Hematopoietic multipotent progenitor cell treated with erythropoietin and hydrocortisone succinate and interleukin-3 and kit ligand, for 15 days (in vitro differentiated cells): ENCODE measurements at regions not wholly inside any gene's neighbourhood (a gene's known extent, or its start where the extent isn't known, plus 50 kb on each side); places are given as distances from the start of the nearest gene placed in this dataset.
"Not testable (repeated sequence)": the region's sequence is repeated elsewhere in the genome, so short reads cannot be mapped to it uniquely, and the experiment has no call there.

ENCODE experiments used
- DNase-seq: peaks from one replicate; pipeline ENCODE4 v3.0.0-alpha.2; 2015; ENCODE audit warnings: low spot score

- DNase-seq, result no peak
Observed at GRCh38 chr1:199448646-199449045, 578.9 kb upstream of the NR5A2 start.

- no peak for DNase-seq
Observed at GRCh38 chr1:199449221-199449620, 578.3 kb upstream of the NR5A2 start.

- no peak for DNase-seq
Observed at GRCh38 chr1:199449681-199450080, 577.8 kb upstream of the NR5A2 start.

DNA sequence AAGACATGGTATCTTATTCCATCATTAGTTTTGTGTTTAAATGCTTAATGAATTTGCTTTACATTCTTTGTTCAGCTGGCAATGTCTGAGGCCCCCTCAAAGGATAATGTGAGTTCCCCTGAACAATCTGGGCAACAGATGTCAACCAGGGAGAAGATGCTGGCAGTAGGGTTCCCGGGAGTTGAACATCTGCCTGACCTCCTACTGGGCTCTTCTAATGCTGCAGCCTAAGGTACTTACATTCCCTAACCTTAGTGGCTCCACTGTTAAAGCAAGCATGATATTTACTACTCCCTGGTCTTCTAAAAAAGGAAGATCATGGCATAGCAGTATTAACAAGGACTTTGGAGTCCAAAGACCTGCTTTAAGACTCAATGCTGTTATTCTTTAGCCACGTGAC, 574.9 kb upstream of the NR5A2 start:
- DNase-seq, result no peak

- DNase-seq, result no peak
Observed at GRCh38 chr1:199453723-199454122, 573.8 kb upstream of the NR5A2 start.

GRCh38 chr1:199460933-199461332, 566.6 kb upstream of the NR5A2 start:
- no peak for DNase-seq

DNA sequence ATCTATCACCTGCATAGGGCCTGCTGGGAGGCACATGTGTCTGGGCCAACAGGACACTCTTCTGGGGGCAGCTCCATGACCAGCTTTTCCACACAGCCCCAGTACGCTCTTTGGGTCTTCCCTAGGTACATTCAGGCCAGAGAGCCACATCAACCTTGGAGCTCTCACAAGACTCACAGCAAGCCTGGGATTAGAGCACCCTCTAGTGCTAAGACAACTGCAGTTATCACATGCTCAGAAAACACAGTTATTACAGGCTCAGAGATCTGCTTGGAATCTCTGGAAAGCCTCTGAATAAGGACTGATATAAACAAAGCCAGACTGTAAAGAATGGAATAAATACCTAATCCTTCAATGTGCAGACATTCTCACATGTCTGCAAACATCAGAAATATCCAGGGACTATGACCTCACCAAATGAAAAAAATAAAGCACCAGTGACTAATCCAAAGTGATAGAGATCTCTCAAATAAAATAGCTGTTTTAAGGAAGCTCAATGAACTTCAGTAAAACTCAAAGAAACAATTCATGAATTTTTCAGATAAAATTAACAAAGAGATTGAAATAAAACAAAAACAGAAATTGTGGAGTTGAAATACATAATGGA, 563.9 kb upstream of the NR5A2 start:
- no peak for DNase-seq

DNA sequence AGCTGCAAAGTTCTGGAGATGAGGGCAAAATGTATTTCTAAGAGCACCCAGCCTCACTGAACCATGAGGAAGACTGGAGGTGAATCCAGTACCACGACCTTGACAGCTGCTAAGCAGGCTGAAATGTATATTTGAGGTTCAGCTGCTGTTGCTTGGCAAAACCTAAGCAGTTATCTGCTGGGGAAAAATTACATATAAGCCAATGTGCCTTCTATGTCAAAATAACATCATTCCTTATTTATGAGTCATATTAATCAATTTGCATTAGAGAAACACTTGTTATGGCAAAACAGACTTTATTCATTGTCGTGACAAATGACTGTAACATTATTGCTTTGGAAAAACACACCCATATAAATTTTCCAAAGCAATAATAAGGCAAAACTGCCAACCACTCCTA, 560.5 kb upstream of the NR5A2 start:
- DNase-seq, result no peak

GRCh38 chr1:199472018-199472417, 555.5 kb upstream of the NR5A2 start:
- DNase-seq, result no peak

DNA sequence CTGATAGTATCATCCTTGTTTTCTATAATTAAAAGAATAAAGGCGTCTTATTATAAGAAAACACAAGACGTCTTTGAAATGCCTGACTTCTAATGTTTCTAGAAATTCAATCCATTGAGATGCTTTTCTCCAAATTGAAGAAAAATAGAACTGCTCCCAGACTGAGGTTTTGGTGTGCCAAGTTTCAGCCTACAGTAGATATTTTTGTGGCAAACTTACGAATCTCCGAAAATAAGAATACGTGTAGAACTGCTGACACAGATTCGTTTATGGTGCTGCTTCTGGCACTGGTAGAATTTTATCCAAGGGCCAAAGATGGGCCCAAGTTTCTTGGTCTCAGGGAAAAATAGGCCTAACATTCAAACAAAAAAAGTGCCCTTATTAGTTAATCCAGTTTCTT, 554.5 kb upstream of the NR5A2 start:
- DNase-seq, result no peak

DNA sequence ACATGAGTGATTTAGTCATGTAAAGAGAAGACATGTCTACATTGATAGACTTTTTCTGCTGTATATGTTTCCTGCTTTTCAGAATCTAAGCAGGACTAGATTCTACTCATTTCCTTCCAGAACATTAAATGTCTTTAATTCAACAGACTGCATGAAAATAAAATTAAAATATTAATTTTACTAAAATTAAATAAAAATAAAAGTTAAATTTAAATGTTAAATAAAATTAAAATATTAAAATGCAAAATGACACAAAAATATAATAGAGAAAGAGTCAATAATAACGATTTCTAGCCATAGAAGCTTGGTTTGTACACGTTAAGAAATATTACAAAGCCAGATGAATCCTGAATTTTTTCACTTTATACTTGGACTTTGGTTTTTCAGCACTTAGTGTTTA, 552.8 kb upstream of the NR5A2 start:
- no peak for DNase-seq

DNA sequence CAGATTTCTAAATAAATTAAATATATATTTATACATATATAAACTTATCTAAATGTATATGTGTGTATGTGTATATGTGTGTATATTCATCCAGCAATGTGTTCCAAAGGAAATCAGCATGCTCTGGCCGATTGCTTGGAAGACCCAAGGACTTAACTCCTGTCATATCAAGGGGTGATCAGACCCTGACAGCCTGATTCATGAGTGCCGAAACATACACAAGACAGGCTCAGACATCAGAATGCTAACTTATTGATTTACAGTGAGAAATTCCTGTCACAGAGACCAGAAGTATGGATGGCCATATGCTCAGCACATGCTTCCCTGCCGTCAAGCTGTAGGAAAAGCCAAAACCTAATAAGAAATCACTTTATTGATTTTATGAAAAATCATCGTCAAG, 545.1 kb upstream of the NR5A2 start:
- DNase-seq, result no peak

- no peak for DNase-seq
Observed at GRCh38 chr1:199489594-199489993, 537.9 kb upstream of the NR5A2 start.

DNA sequence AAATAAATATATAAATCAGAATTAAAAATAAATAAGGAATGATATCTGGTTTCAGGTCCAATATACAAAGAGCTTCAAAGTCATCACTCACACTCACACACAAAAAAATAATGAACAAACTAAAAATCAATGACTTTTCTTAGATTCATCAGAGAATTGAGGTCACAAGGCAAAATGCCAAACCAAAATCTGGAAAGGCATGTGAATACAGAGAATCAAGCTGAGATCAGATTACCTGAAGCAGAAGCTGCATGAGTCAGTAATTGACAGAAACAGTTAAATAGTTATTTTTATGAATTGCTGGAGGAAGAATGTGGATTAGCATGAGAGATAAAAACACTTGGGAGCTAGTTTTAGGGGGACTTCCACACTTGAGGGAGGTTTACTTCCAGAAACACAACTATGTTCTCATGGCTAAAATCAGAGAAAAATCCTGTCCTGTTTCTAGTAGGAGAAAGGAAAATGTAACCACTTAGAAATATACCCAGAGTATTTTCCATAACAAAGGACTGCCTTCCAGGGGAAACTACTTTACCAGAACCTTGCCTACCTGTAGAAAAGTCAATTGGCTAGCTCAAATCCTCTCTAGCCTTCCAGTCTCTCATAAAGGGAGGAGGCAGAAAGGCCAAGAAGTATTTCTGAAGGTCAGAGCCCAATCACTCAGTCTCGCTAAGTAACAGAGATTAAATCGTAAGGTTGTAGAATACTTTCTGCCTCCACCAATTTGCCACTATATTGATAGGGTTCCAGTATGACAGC, 536.6 kb upstream of the NR5A2 start:
- no peak for DNase-seq

- DNase-seq, result no peak
Observed at GRCh38 chr1:199495432-199495831, 532.1 kb upstream of the NR5A2 start.

DNA sequence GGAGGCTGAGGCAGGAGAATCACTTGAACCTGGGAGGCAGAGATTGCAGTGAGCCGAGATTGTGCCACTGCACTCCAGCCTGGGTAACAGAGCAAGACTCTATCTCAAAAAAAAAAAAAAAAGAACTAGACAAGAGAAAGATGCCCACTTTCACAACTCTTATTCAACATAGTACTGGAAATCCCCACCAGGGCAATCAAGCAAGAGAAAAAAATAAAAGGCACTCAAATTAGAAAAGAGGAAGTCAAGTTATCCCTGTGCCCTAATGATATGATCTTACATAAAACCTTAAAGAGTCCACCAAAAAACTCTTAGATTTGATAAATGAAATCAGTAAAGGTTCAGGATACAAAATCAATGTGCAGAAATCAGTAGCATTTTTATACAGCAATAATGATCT, 528.7 kb upstream of the NR5A2 start:
- DNase-seq, result not testable (repeated sequence)

- DNase-seq, result no peak
Observed at GRCh38 chr1:199508072-199508471, 519.4 kb upstream of the NR5A2 start.

- DNase-seq, result no peak
Observed at GRCh38 chr1:199508653-199509052, 518.9 kb upstream of the NR5A2 start.

GRCh38 chr1:199509456-199509855, 518.1 kb upstream of the NR5A2 start:
- no peak for DNase-seq

GRCh38 chr1:199510314-199510713, 517.2 kb upstream of the NR5A2 start:
- DNase-seq, result no peak

GRCh38 chr1:199512037-199512710, 515.3 kb upstream of the NR5A2 start:
- DNase-seq, result no peak

GRCh38 chr1:199515261-199515660, 512.2 kb upstream of the NR5A2 start:
- DNase-seq, result no peak

DNA sequence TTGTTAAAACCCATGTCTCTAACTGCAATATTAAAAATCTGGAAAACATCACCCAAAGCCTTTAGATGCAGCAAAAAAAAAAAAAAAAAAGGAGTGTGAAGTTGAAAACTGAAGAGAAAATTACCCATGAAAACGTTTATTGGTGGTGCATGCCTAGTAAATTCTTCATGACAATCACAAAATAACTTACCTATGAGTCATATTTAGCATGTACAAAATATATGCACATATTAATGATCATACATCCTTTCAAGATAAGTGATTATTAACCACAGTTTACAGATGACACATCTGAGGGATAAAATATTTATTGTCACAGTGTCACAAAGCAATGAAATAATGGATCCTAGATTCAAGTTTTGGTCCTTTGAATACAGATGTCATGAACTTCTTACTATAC, 505.2 kb upstream of the NR5A2 start:
- DNase-seq, result no peak
